Smooth muscle cell (in vitro differentiated cells): ENCODE measurements at regions not wholly inside any gene's neighbourhood (a gene's known extent, or its start where the extent isn't known, plus 50 kb on each side); places are given as distances from the start of the nearest gene placed in this dataset.

Experiments used
- DNase-seq: peaks from one replicate; lab custom pipeline; 2025; ENCODE audit not compliant: unreplicated experiment; lab: John Stamatoyannopoulos, UW
- H2AFZ ChIP-seq: fragments of 200-600 bp; sonication (generic); 2 replicates; pipeline ENCODE4 v1.6.0; 2016; ENCODE audit warnings: antibody characterized with exemption, low read depth, mild to moderate bottlenecking
- H3F3A ChIP-seq: fragments of 200-600 bp; sonication (generic); 2 replicates; pipeline ENCODE4 v1.6.0; 2017; ENCODE audit warnings: antibody characterized with exemption, low read depth
- H3K27ac ChIP-seq: fragments of 200-600 bp; sonication (generic); 2 replicates; pipeline ENCODE4 v1.5.1; 2016; ENCODE audit warnings: low read depth, mild to moderate bottlenecking
- H3K27me3 ChIP-seq: fragments of 200-600 bp; sonication (generic); 2 replicates; pipeline ENCODE4 v1.6.1; 2016; ENCODE audit warnings: low read depth, mild to moderate bottlenecking
- H3K36me3 ChIP-seq: fragments of 200-600 bp; sonication (generic); 2 replicates; pipeline ENCODE4 v1.5.1; 2016; ENCODE audit warnings: low read depth
- H3K4me1 ChIP-seq: fragments of 200-600 bp; sonication (generic); 2 replicates; pipeline ENCODE4 v1.5.1; 2016; ENCODE audit warnings: low read depth
- H3K4me2 ChIP-seq: fragments of 200-600 bp; sonication (generic); 2 replicates; pipeline ENCODE4 v1.6.0; 2016; ENCODE audit warnings: mild to moderate bottlenecking
- H3K4me3 ChIP-seq: fragments of 200-600 bp; sonication (generic); 2 replicates; pipeline ENCODE4 v1.5.1; 2016; ENCODE audit warnings: mild to moderate bottlenecking
- H3K79me2 ChIP-seq: fragments of 200-600 bp; sonication (generic); 2 replicates; pipeline ENCODE4 v1.6.0; 2016; ENCODE audit warnings: low read depth, mild to moderate bottlenecking
- H3K9ac ChIP-seq: fragments of 200-600 bp; sonication (generic); 2 replicates; pipeline ENCODE4 v1.6.0; 2016; ENCODE audit warnings: low read depth
- H3K9me3 ChIP-seq: fragments of 200-600 bp; sonication (generic); replicated peaks from 2 replicates; pipeline ENCODE4 v1.5.1; 2016; ENCODE audit warnings: low read depth
- H4K20me1 ChIP-seq: fragments of 200-600 bp; sonication (generic); 2 replicates; pipeline ENCODE4 v1.6.0; 2016; ENCODE audit warnings: low read depth
- WGBS: methylation state at CpG from one replicate; pipeline ENCODE4 v1.1.7; 2016; ENCODE audit warnings: low lambda C conversion rate; 5-methylcytosine and 5-hydroxymethylcytosine counted together
- TF ChIP-seq, protein P1 (sequence below): fragments of 200-600 bp; sonication (generic); IDR thresholded peaks from 2 replicates; pipeline ENCODE4 v1.5.1; 2017; ENCODE audit warnings: borderline replicate concordance, mild to moderate bottlenecking, antibody characterized with exemption; ENCODE audit not compliant: insufficient read depth, poor library complexity, severe bottlenecking

DNA sequence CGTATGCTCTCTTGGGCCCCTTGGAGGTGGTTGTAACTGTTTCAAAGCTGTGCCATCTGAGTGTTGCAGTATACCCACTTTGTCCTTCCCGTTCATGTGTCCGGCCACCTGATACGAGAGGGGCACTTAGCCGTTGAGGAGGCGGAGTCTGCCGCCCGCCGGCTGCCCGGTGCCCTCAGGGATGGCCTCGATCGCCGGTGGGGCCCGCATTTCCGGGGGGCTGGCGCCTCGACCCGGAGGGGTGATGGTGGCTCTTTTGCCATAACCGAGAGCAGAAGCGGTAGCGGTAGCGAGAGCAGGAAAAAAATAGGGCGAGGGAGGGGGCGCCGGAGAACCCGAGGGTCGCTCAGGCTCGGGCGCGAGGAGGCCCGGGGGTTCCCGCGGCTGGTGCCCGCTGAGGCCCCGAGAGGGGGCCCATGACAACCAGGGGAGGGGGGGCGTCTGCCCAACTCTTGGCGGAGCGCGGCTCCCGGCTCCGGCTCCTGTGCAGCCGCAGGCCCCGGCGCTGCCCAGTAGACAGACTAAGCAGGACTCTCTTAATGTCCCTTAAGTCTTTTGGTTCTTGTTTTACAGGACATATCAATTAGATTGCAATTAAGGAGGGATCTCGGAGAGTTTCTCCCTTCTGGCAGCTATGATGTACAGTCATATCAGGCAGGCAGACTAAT, 342.7 kb upstream of the SGCG start:
- Histone ChIP-seq H3K4me3 (no peak overlapping the region), H3K9ac (no peak overlapping the region), H3K4me2 (no peak overlapping the region), H3K4me1 (no peaks in the 10 kb centered on the region), H3F3A (no peaks in the 10 kb centered on the region), H3K79me2 (no peaks in the 10 kb centered on the region), H4K20me1 (no peaks in the 10 kb centered on the region), H3K9me3 (no peaks in the 10 kb centered on the region), H3K36me3 (no peaks in the 10 kb centered on the region), H3K27ac (no peak overlapping the region), H2AFZ (no peak overlapping the region), H3K27me3 (no peaks in the 10 kb centered on the region)
- WGBS = 94% methylated on average over 43 of the region's 45 CpGs
- TF ChIP-seq, protein P1, sequence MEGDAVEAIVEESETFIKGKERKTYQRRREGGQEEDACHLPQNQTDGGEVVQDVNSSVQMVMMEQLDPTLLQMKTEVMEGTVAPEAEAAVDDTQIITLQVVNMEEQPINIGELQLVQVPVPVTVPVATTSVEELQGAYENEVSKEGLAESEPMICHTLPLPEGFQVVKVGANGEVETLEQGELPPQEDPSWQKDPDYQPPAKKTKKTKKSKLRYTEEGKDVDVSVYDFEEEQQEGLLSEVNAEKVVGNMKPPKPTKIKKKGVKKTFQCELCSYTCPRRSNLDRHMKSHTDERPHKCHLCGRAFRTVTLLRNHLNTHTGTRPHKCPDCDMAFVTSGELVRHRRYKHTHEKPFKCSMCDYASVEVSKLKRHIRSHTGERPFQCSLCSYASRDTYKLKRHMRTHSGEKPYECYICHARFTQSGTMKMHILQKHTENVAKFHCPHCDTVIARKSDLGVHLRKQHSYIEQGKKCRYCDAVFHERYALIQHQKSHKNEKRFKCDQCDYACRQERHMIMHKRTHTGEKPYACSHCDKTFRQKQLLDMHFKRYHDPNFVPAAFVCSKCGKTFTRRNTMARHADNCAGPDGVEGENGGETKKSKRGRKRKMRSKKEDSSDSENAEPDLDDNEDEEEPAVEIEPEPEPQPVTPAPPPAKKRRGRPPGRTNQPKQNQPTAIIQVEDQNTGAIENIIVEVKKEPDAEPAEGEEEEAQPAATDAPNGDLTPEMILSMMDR = no peak
- no peak for DNase-seq

DNA sequence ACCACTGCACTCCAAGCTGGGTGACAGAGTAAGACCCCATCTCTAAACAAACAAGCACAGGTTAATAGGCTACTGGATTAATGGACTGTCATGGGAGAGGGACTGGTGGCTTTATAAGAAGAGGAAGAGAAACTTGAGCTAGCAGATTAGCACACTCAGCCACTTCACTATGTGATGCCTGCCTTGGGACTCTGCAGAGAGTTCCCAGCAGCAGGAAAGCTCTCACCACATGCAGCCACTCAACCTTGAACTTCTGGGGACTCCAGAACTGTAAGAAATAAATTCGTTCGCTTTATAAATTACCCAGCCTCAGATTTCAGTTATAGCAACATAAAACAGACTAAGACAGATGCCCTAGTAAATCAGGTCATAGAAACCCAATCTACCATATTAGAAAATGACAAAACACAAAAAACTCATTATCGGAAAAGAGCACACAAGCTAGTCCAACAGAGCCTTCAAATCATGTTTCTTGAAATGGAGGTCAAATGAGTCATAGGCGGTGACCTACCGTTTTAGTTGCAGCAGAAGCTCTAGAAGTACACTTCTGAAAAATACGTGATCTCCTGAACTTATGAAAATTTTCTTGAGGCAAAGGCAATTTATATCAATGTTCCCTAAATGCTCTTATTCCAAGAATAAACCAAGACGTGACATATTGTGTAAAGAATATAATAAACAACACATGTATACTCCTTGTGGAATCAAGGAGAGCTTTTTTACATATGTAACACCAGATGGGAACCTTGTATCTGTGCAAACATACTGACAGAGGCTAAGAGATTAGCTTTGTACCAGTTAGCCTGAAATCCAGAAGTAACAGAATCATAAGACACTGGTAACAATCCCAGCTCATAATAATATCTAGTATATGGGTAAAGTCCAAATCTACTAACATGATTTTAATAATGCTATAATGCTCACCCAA, 340.9 kb upstream of the SGCG start:
- no peaks in the 10 kb centered on the region for H3K9me3 ChIP-seq
- H3K9ac ChIP-seq = no peak overlapping the region
- no peak overlapping the region for H2AFZ ChIP-seq
- 91% methylated on average over 7 of the region's 7 CpGs for WGBS
- no peak overlapping the region for H3K4me2 ChIP-seq
- no peak overlapping the region for H3K4me3 ChIP-seq
- H4K20me1 ChIP-seq = no peaks in the 10 kb centered on the region
- TF ChIP-seq, protein P1 = no peak
- no peaks in the 10 kb centered on the region for H3K79me2 ChIP-seq
- no peaks in the 10 kb centered on the region for H3K36me3 ChIP-seq
- no peaks in the 10 kb centered on the region for H3K4me1 ChIP-seq
- no peak for DNase-seq
- H3F3A ChIP-seq = no peaks in the 10 kb centered on the region
- H3K27me3 ChIP-seq = no peaks in the 10 kb centered on the region
- H3K27ac ChIP-seq = no peak overlapping the region

DNA sequence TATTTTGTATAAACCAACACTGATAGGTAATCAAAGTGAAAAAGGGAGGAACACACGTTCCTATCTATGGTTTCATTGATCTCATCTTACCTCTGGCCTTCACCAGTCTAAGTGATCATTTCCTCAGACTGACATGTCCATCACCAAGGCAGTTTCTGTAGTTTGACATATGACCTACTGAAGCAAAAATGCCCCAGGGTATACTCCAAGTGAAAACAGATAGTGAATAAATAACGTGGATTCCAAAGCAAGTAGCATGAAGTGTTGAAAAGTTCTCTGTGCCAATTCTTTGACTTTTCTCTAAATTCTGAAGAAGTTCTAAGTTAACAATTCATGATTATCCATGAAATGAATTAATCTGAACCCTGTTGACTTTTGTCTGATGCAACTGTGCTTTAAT, 334.2 kb upstream of the SGCG start:
- no peak overlapping the region for H3K27ac ChIP-seq
- H3K4me2 ChIP-seq = no peak overlapping the region
- TF ChIP-seq, protein P1 = no peak
- H3K4me3 ChIP-seq = no peak overlapping the region
- H3K36me3 ChIP-seq = no peaks in the 10 kb centered on the region
- H3K9me3 ChIP-seq = no peaks in the 10 kb centered on the region
- no peaks in the 10 kb centered on the region for H3K79me2 ChIP-seq
- DNase-seq = no peak
- no peak overlapping the region for H2AFZ ChIP-seq
- H3K9ac ChIP-seq = no peak overlapping the region
- no peaks in the 10 kb centered on the region for H3K27me3 ChIP-seq
- H3F3A ChIP-seq = no peaks in the 10 kb centered on the region
- WGBS = 53% methylated on average over 2 of the region's 2 CpGs
- no peaks in the 10 kb centered on the region for H4K20me1 ChIP-seq
- no peaks in the 10 kb centered on the region for H3K4me1 ChIP-seq
